Endothelial cell (in vitro differentiated cells): ENCODE measurements at regions not wholly inside any gene's neighbourhood (a gene's known extent, or its start where the extent isn't known, plus 50 kb on each side); places are given as distances from the start of the nearest gene placed in this dataset.

Experiments
- DNase-seq: peaks from one replicate; pipeline ENCODE4 v3.0.0; 2021; ENCODE audit warnings: low spot score
- H3K27ac Mint-ChIP-seq: one replicate; pipeline ENCODE4 v1.8.0; 2021; ENCODE audit warnings: mixed read lengths, inconsistent platforms; ENCODE audit not compliant: unreplicated experiment
- H3K27me3 Mint-ChIP-seq: one replicate; pipeline ENCODE4 v1.8.0; 2021; ENCODE audit warnings: mild to moderate bottlenecking, moderate library complexity, mixed read lengths, inconsistent platforms; ENCODE audit not compliant: unreplicated experiment
- H3K36me3 Mint-ChIP-seq: one replicate; pipeline ENCODE4 v1.8.0; 2021; ENCODE audit warnings: mild to moderate bottlenecking, low read depth, mixed read lengths, inconsistent platforms; ENCODE audit not compliant: unreplicated experiment
- H3K4me1 Mint-ChIP-seq: one replicate; pipeline ENCODE4 v1.8.0; 2021; ENCODE audit warnings: mild to moderate bottlenecking, mixed read lengths, inconsistent platforms; ENCODE audit not compliant: unreplicated experiment
- H3K4me3 Mint-ChIP-seq: one replicate; pipeline ENCODE4 v1.8.0; 2021; ENCODE audit warnings: mild to moderate bottlenecking, mixed read lengths, inconsistent platforms; ENCODE audit not compliant: unreplicated experiment
- H3K9me3 Mint-ChIP-seq: one replicate; pipeline ENCODE4 v1.8.0; 2021; ENCODE audit warnings: mixed read lengths, inconsistent platforms; ENCODE audit not compliant: unreplicated experiment
- TF ChIP-seq, protein P1 (sequence below): fragments of 200-600 bp; sonication (generic); IDR thresholded peaks from one replicate; pipeline ENCODE4 v1.5.0; 2021; ENCODE audit warnings: antibody characterized with exemption; ENCODE audit not compliant: unreplicated experiment

DNA sequence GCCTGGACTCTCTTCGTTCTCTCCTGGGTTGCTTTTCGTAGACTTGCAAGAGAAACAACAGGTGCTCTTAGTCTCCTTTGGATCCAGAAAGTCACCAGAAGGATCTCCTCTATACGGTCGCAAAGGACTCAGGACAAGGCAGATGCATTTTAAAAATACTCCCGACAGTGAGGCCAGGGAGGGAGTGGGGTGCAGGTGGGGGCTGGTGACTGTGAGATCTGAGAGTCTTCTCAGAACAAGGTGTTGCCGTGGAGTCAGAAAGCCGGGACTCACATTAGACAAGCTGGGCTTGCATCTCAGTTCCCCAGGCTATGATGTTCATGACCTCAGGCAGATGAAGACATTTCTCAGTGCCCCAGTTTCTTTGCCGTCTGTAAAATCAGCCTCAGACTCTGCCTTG lies 507.2 kb downstream of the TCERG1L start:
- H3K36me3 Mint-ChIP-seq: no peaks in the 10 kb centered on the region

DNA sequence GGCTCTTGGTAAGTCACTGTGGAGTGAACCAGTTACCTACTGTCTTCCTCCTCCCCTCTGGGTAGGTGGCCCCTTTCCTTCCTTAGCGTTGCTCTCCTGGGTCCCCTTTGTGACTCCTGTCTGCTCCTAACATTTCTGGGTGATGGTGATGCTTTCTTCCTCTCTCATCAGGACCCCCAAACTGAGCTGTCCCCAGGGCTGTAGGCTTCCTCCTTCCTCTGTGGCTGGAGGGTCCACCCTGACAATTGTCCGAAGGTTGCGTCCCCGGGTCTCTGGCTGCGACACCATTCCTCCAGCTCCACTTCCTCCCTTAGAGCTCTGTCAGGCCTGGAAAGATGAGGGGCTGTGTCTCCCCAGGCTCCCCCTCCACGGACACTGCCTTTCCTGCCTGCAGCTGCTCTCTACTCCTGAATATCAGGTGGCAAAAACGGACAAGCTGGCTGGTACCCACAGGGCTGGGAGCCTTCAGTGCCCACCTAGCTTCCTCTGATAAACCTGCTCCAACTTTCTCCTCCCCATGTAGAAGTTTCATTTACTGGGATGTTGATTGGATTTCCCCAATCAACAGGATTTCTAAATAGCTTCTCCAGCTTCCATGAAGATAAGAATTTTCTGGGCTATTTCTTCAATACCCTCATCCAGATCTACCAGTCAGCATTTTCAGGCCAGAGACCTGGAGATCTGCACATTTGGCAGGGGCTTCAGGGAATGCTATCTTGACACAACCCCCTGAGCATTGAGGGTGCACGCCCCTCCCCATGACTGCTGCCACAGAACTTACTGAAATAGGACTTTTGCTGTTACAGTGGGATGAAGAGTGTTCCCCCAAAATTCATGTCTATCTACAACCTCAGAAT lies 506.5 kb downstream of the TCERG1L start:
- TF ChIP-seq, protein P1, sequence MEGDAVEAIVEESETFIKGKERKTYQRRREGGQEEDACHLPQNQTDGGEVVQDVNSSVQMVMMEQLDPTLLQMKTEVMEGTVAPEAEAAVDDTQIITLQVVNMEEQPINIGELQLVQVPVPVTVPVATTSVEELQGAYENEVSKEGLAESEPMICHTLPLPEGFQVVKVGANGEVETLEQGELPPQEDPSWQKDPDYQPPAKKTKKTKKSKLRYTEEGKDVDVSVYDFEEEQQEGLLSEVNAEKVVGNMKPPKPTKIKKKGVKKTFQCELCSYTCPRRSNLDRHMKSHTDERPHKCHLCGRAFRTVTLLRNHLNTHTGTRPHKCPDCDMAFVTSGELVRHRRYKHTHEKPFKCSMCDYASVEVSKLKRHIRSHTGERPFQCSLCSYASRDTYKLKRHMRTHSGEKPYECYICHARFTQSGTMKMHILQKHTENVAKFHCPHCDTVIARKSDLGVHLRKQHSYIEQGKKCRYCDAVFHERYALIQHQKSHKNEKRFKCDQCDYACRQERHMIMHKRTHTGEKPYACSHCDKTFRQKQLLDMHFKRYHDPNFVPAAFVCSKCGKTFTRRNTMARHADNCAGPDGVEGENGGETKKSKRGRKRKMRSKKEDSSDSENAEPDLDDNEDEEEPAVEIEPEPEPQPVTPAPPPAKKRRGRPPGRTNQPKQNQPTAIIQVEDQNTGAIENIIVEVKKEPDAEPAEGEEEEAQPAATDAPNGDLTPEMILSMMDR: no peak
- Mint-ChIP-seq H3K27me3 (peaks cover 5% of the 10 kb centered on the region), H3K27ac (no peak overlapping the region), H3K4me1 (no peaks in the 10 kb centered on the region), H3K36me3 (no peaks in the 10 kb centered on the region), H3K9me3 (peaks cover 49% of the 10 kb centered on the region), H3K4me3 (no peak overlapping the region)
- DNase-seq: no peak

More for the DNA sequence above, 507.2 kb downstream of the TCERG1L start:
- no peak for DNase-seq
- Mint-ChIP-seq H3K9me3 (peaks cover 53% of the 10 kb centered on the region), H3K4me1 (no peaks in the 10 kb centered on the region), H3K4me3 (no peak overlapping the region), H3K27ac (no peak overlapping the region), H3K27me3 (peaks cover 5% of the 10 kb centered on the region)
- TF ChIP-seq, protein P1: no peak

DNA sequence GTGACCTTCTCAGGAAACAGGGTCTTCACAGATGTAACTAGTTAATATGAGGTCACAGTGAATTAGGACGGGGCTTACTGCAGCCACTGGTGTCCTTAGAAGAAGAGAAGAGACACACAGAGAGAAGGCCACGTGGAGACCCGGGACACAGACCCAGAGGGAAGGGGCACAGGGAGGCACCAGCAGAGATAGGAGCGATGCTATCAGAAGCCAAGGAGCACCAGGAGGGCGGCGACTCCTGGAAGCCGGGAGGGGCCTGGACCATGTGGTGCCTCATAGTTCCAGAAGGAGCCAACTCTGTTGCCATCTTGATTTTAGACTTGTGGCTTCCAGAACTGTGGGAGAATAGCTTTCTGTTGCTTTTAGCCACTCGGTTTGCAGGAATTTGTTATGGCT lies 505.9 kb downstream of the TCERG1L start:
- Mint-ChIP-seq H3K27me3 (peaks cover 5% of the 10 kb centered on the region), H3K9me3 (peaks cover 49% of the 10 kb centered on the region), H3K27ac (no peak overlapping the region), H3K4me3 (no peak overlapping the region), H3K4me1 (no peaks in the 10 kb centered on the region), H3K36me3 (no peaks in the 10 kb centered on the region)
- no peak for DNase-seq
- TF ChIP-seq, protein P1: no peak

DNA sequence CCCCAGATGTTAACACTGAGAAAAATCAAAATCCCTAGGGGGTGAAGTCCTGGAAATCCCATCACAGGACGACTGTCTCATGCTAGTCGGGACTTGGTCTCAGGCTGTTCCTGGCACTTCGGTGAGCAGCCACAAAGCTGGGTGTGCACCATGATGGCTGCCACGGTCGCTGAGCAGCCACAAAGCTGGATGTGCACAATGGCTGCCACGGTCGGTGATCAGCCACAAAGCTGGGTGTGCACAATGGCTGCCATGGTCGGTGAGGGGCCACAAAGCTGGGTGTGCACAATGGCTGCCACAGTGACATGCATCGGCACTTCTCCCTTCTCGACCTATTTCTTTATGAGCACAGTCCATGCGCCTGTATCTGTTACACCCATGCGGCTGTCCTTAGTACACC lies 505.1 kb downstream of the TCERG1L start:
- DNase-seq: no peak
- H3K4me3 Mint-ChIP-seq: no peak overlapping the region
- peaks cover 48% of the 10 kb centered on the region for H3K9me3 Mint-ChIP-seq
- peaks cover 5% of the 10 kb centered on the region for H3K27me3 Mint-ChIP-seq
- H3K27ac Mint-ChIP-seq: no peak overlapping the region
- no peaks in the 10 kb centered on the region for H3K36me3 Mint-ChIP-seq
- TF ChIP-seq, protein P1: no peak
- H3K4me1 Mint-ChIP-seq: no peaks in the 10 kb centered on the region

DNA sequence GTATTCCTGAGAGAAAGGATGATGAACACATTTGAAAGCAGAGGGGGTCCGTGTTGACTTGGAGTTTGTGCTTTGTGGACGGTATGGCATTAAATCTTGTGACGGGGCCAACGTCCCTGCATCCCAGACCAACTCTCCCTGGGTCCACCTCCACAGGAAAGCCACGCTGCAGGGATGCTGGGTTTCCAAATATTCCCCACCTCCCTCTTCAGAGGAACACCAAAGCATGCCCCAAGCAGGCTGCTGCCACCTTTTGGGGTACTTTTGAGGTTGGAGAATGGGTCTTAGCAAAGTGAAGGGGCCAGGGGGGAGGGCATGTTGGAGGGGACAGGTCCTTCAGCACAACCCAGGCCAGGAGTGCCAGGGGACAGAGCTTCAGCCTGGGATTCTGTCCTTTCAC lies 504.4 kb downstream of the TCERG1L start:
- no peak for DNase-seq
- TF ChIP-seq, protein P1: no peak
- Mint-ChIP-seq H3K4me1 (no peaks in the 10 kb centered on the region), H3K27ac (no peak overlapping the region), H3K27me3 (peaks cover 5% of the 10 kb centered on the region), H3K36me3 (no peaks in the 10 kb centered on the region), H3K4me3 (no peak overlapping the region), H3K9me3 (peaks cover 46% of the 10 kb centered on the region)
